PC-9 (cell line): ENCODE measurements at regions not wholly inside any gene's neighbourhood (a gene's known extent, or its start where the extent isn't known, plus 50 kb on each side); places are given as distances from the start of the nearest gene placed in this dataset.

ENCODE experiments used
- BruUV-seq: library from RNA; stranded (reverse); fragments of 400-500 nt; replicated peaks from 2 replicates; lab custom pipeline; 2021; lab: Mats Ljungman, UMichigan
- CTCF ChIA-PET: fragments of 300-600 bp; sonication (Branson Sonifier 250); formaldehyde crosslinking; loops from one replicate; lab custom pipeline; 2022; ENCODE audit warnings: antibody characterized with exemption; lab: Charles Lee
- POLR2A ChIA-PET: fragments of 300-600 bp; sonication (Branson Sonifier 250); formaldehyde crosslinking; loops from one replicate; lab custom pipeline; 2022; ENCODE audit warnings: antibody characterized with exemption; ENCODE audit not compliant: unreplicated experiment; lab: Charles Lee
- DNase-seq, 2 experiments: peaks; one replicate each; pipeline versions ENCODE4 v3.0.0 to v3.0.0-alpha.2; 2015 to 2022; ENCODE audit warnings: mixed read lengths in 1 of 2
- H2AFZ ChIP-seq: fragments of 200-600 bp; sonication (generic); 2 replicates; pipeline ENCODE4 v1.8.1; 2017; ENCODE audit warnings: antibody characterized with exemption
- H3F3A ChIP-seq: fragments of 200-600 bp; sonication (generic); 2 replicates; pipeline ENCODE4 v1.8.1; 2017; ENCODE audit warnings: antibody characterized with exemption, mild to moderate bottlenecking, low read depth; ENCODE audit not compliant: insufficient read depth
- H3K27ac ChIP-seq: fragments of 200-600 bp; sonication (generic); 2 replicates; pipeline ENCODE4 v1.6.1; 2016; ENCODE audit warnings: mixed run types
- H3K27me3 ChIP-seq: fragments of 200-600 bp; sonication (generic); 2 replicates; pipeline ENCODE4 v1.6.1; 2016; ENCODE audit warnings: low read depth, mixed run types; ENCODE audit not compliant: insufficient read depth
- H3K36me3 ChIP-seq: fragments of 200-600 bp; sonication (generic); 2 replicates; pipeline ENCODE4 v1.6.1; 2016; ENCODE audit warnings: low read depth, mixed run types
- H3K4me1 ChIP-seq: fragments of 200-600 bp; sonication (generic); replicated peaks from 2 replicates; pipeline ENCODE4 v1.6.1; 2016; ENCODE audit warnings: mixed run types; ENCODE audit not compliant: insufficient read depth
- H3K4me2 ChIP-seq: fragments of 200-600 bp; sonication (generic); 2 replicates; pipeline ENCODE4 v1.6.1; 2017; ENCODE audit warnings: mixed run types
- H3K4me3 ChIP-seq: fragments of 200-600 bp; sonication (generic); 2 replicates; pipeline ENCODE4 v1.6.1; 2016; ENCODE audit warnings: mixed run types
- H3K79me2 ChIP-seq: fragments of 200-600 bp; sonication (generic); 2 replicates; pipeline ENCODE4 v1.6.1; 2017; ENCODE audit warnings: low read depth, mixed run types
- H3K9me2 ChIP-seq: fragments of 200-600 bp; sonication (generic); 2 replicates; pipeline ENCODE4 v1.8.1; 2017; ENCODE audit warnings: mild to moderate bottlenecking; ENCODE audit not compliant: insufficient read depth
- H3K9me3 ChIP-seq: fragments of 200-600 bp; sonication (generic); 2 replicates; pipeline ENCODE4 v1.8.1; 2016; ENCODE audit warnings: low read depth; ENCODE audit not compliant: insufficient read depth
- H4K20me1 ChIP-seq: fragments of 200-600 bp; sonication (generic); 2 replicates; pipeline ENCODE4 v1.8.1; 2017; ENCODE audit not compliant: insufficient read depth
- CTCF ChIP-seq: fragments of 200-600 bp; sonication (generic); conservative IDR thresholded peaks from 2 replicates; pipeline ENCODE4 v1.6.1; 2017; ENCODE audit warnings: mixed run types, antibody characterized with exemption, mild to moderate bottlenecking, moderate library complexity
- EZH2 ChIP-seq: fragments of 200-600 bp; sonication (generic); IDR thresholded peaks from 2 replicates; pipeline ENCODE4 v1.8.0; 2017; ENCODE audit warnings: antibody characterized with exemption, low read depth
- intact Hi-C: fragments of 100-400 bp; cut with micrococcal nuclease; formaldehyde crosslinking; loops from one replicate; pipeline ENCODE4 v1.10.0; 2022; ENCODE audit not compliant: unreplicated experiment

DNA sequence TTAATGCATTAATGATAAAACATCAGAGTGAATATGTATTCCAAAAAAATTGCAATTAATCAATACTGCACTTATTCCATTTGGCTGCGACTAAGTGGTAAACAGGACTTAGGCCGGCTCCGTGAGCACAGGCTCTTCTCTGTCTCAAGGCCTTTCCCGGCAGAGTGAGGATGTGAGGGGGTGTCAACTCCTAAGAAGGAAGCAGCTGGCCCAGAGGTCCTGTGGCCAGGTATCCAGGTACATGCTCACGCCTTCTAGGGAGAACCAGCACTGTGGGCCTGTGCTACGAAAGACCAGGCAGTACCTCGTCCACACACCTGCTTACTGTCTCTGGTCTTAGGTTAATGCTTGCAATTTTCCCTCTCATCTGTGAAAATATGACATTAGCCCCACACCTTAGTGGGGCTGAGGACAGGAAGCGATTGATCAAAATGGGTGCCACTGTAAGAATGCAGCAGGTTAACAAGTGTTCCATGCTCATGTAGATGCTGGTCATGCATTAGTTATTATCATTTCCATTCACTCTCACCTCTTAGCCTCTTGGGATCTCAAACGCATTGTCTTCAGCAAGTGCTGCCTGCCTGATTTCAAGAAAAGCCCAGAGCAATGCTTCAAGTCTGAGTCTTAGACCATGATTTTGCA is 175.3 kb downstream of the ABHD5 start:
- no peaks in the 10 kb centered on the region; the same call in 1 of the 2 replicates for H3K9me2 ChIP-seq
- no peaks in the 10 kb centered on the region for H4K20me1 ChIP-seq
- peaks cover 52% of the 10 kb centered on the region for H3F3A ChIP-seq
- H3K79me2 ChIP-seq, result no peaks in the 10 kb centered on the region
- H3K9me3 ChIP-seq, result 0 out of 2 replicates have a peak, but pooled peaks cover 3% of the 10 kb centered on the region
- H2AFZ ChIP-seq, result no peak overlapping the region
- no peak overlapping the region for H3K4me3 ChIP-seq
- H3K4me2 ChIP-seq, result peak overlapping the region; percentile 59
- H3K36me3 ChIP-seq, result no peaks in the 10 kb centered on the region
- CTCF ChIA-PET, result interaction anchor here (0.6 to 1.3 kb wide), 3 partner anchors 10 to 11 kb away, joined by 3 read pairs; no protein-coding TSS in a partner anchor
- peaks cover 68% of the 10 kb centered on the region for H3K4me1 ChIP-seq
- no peaks in the 10 kb centered on the region for H3K27me3 ChIP-seq
- intact Hi-C loops, result no loop called here
- peak overlapping the region; percentile 97 for H3K27ac ChIP-seq
- POLR2A ChIA-PET, result interaction anchor here (0.5 to 0.6 kb wide), 2 partner anchors 93 to 132 kb away, joined by 3 to 25 read pairs; no protein-coding TSS in a partner anchor
- TF ChIP-seq CTCF, result no peak
- TF ChIP-seq EZH2, result no peak
- no TSS peak for BruUV-seq
- no peak for DNase-seq

DNA sequence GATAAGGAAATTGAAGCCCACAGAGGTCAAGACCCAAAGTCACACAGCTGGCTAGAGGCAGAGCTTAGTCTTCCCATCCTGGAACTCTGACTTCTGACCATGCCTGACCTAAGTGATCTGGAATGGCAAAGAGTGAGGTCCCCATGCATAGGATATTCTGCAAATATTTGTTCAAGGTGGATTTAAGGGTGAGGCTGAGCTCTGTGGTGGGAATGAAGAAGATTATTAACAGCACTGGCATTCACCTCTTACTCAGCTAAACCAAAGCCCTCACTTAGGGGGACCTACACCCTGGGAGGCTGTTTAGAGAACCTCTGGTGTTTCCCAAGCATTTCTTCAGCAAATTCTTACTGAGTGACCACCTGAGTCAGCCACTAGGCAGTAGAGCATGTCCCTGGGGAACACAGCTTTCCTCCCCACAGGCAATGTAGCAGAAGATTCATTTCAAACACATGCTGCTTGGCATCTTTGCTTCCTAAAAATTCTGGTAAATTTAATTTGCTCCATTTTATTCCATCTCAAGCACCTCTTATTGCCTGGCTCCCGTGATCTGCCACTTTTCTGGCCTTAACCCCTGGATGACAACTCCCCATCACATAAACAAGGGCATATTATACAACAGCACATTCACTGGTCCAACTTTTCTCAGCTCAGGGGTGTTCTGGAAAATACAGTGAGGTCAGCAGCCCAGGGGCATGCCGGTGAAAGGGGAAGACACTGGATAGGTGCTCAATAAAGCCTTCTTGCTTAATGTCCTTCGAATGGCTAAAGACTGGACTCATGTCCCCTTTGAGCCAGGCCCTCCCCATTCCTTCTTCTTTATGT is 176.0 kb downstream of the ABHD5 start:
- no peak overlapping the region for H2AFZ ChIP-seq
- H4K20me1 ChIP-seq, result no peaks in the 10 kb centered on the region
- TF ChIP-seq EZH2, result no peak
- TF ChIP-seq CTCF, result no peak
- no peaks in the 10 kb centered on the region for H3K36me3 ChIP-seq
- H3K9me2 ChIP-seq, result no peaks in the 10 kb centered on the region; the same call in 1 of the 2 replicates
- no TSS peak for BruUV-seq
- H3K4me2 ChIP-seq, result peak overlapping the region; percentile 66
- 0 out of 2 replicates have a peak, but pooled peaks cover 3% of the 10 kb centered on the region for H3K9me3 ChIP-seq
- peak; percentile 59 to 99 for DNase-seq
- H3K79me2 ChIP-seq, result no peaks in the 10 kb centered on the region
- H3K27me3 ChIP-seq, result no peaks in the 10 kb centered on the region
- no peak overlapping the region for H3K4me3 ChIP-seq
- POLR2A ChIA-PET, result interaction anchor here (0.5 to 0.9 kb wide), 3 partner anchors 94 to 131 kb away, joined by 3 to 25 read pairs (median 3); no protein-coding TSS in a partner anchor
- H3K4me1 ChIP-seq, result peaks cover 75% of the 10 kb centered on the region
- intact Hi-C loops, result no loop called here
- CTCF ChIA-PET, result interaction anchor here (0.9 kb wide), 1 partner anchor 11 kb away, joined by 3 read pairs; no protein-coding TSS in a partner anchor
- peaks cover 60% of the 10 kb centered on the region for H3F3A ChIP-seq
- peak overlapping the region; percentile 97 for H3K27ac ChIP-seq

GRCh38 chr3:43867436-43868072 is 176.8 kb downstream of the ABHD5 start:
- peak overlapping the region; percentile 97 for H3K27ac ChIP-seq
- H3K9me2 ChIP-seq, result no peaks in the 10 kb centered on the region; the same call in 1 of the 2 replicates
- H3K4me1 ChIP-seq, result peaks cover 84% of the 10 kb centered on the region
- H3K4me2 ChIP-seq, result peak overlapping the region; percentile 51
- H3K4me3 ChIP-seq, result no peak overlapping the region
- DNase-seq, result no peak
- 0 out of 2 replicates have a peak, but pooled peaks cover 3% of the 10 kb centered on the region for H3K9me3 ChIP-seq
- H3K27me3 ChIP-seq, result no peaks in the 10 kb centered on the region
- H3F3A ChIP-seq, result peaks cover 68% of the 10 kb centered on the region
- BruUV-seq, result no TSS peak
- H3K36me3 ChIP-seq, result no peaks in the 10 kb centered on the region
- no peaks in the 10 kb centered on the region for H3K79me2 ChIP-seq
- POLR2A ChIA-PET, result no interaction called here
- intact Hi-C loops, result no loop called here
- no peaks in the 10 kb centered on the region for H4K20me1 ChIP-seq
- CTCF ChIA-PET, result no interaction called here
- no peak for TF ChIP-seq EZH2
- TF ChIP-seq CTCF, result no peak
- no peak overlapping the region for H2AFZ ChIP-seq
